ENCODE measurements at regions not wholly inside any gene's neighbourhood (a gene's known extent, or its start where the extent isn't known, plus 50 kb on each side); places are given as distances from the start of the nearest gene placed in this dataset.

- TF ChIP-seq CTCF (IDR thresholded peaks at IDR 0.05; ENCODE audit: low read length) (no peak), EZH2 (optimal IDR thresholded peaks at IDR 0.05; ENCODE audit: low read depth, low read length) (no peak), EZH2phosphoT487 (IDR thresholded peaks at IDR 0.05; ENCODE audit: low read length) (no peak)
Measured at GRCh38 chr14:87411370-87411769, 581.6 kb downstream of the GALC start.
